ENCODE measurements at regions not wholly inside any gene's neighbourhood (a gene's known extent, or its start where the extent isn't known, plus 50 kb on each side); places are given as distances from the start of the nearest gene placed in this dataset.

DNA sequence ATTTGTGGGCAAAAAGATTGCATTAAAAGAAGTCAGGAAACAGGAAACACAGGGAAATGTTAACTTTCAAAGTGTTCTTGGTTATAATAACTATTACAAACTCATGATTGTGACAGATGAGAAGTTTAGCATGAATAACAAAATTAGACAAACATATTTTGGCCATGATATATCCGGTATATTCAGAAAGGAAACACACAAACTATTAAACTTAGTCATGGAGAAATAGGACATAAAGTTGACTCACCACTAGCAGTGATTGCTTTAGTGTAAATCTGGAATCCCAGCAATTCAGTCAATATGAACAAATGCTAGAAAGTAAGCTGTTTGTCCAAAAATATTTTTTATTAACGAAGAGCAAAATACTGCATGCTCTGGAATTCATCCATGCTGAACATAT, 1299.9 kb downstream of the C4orf33 start:
- no peak for DNase-seq

DNA sequence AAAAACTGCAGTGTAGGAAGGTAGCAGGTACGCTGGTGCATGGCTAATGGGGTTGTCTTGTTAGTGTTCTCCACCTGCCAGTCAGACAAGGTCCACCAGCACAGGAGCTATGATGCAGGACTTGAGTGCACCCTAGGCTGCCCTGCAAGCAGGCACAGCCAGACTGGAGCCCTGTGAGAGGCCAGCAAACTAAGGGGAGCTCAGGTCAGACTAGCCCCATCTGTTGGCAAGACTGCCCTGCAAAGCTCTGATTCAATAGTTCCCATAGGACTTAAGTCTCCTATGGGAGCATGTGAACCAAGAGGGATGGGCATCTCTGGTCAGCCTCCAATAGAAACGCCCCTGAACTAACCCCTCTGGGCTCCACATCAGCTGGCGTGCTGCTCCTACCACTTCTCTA, 1307.3 kb downstream of the C4orf33 start:
- DNase-seq = no peak

DNA sequence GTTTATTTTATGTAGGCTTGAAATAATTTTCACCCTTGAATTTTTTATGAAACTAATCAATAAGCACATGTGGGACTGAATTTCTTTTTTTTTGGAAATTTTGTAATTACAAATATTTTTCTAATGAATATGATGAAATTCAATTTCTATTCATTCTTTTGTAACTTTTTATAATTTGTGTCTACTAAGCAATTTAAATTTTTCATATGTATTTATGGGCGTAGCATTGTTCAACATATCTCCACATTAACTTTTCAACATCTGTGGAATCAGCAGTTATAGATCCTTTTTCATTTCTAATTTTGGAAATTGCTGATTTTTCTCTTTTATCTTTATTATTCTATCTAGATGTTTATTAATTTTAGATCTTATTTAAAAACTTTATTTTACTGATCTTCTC, 1320.3 kb downstream of the C4orf33 start:
- DNase-seq = no peak

DNA sequence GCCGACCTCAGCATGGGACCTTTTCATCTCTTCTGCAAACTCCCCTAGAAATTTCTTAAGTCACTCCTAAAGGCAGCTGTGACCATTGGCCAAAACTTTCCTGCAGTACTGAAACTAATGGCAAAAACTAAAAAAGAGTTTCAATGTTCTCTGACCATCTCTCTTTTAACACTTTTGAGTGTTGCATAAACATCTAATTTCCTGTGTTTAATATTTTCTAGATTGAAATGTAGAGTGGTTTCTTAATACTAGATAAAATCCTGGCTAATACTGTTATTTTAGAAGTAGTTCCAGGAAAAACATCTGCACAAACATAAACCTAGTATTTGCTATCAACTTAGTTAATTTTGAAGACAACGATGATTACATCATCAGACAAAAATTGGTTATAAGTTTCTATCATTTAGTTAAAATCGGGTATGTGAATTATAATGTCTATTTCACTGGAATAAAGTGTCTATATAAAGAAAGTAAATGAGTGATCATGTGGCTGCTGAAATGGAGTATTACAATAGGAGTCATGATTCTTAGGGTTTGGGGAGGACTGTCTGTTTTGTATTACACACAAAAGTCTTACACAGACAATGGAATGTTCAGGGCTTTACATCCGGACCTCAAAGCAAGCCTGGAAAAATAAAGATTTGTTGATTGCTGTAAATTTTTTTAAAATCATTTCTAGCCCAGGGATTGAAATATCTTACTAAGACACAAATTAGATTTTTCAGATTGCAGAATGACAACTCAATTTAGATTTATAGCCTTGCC, 1323.4 kb downstream of the C4orf33 start:
- DNase-seq = no peak

DNA sequence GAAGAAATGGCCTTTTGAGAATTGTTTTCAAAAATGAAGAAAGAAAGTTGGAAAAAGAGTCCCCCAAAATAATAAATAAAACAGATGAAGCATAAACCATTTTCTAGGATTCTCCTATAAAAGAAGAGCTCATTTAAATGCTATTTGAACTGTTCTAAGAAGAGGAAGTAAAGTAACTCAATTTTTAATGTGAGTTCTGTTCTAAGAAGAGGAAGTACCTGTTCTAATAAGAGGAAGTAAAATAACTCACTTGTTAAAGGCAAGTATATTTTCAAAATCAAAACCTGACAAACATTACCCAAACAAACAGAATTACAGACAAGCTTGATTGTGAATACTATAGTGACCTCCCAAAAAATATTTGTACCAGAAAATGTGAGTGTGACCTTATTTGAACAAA, 1326.3 kb downstream of the C4orf33 start:
- DNase-seq = no peak

DNA sequence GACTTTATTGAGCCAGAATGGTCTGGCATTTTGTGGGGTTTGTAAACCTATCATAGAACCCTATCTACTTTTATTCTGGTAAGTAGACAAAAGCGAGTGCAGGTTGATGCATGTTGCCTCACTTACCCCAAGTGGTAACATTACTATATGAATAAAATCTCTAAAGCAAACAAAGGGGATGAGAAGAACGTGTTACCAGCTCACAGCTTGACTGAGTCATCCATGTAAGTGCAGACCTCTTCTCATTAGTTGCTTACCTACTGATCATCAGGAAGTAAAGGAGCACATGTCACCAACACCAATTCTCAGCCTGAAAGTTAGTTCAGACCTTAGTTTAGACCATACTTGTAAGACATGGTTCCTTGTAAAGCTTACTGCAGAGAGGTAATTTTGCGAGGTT, 1328.3 kb downstream of the C4orf33 start:
- no peak for DNase-seq

DNA sequence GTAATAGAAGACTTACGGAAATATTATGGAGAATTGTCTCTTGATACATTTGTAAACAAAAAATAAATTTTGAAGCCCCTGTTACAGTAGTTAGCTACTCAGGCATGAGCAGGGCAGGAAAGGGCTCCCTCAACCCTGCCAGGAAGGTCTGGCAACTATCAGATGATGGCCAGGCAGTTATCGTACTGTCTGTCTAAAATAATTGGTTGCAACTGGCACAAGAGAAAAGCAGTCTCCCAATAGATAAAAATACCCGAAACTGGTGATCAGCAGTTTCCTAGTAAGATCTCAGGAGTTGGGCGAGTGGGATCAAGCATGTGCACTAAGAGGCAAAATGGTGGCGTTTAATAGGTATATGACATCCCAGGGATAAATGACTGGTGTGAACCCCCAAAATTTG, 1336.3 kb downstream of the C4orf33 start:
- no peak for DNase-seq

DNA sequence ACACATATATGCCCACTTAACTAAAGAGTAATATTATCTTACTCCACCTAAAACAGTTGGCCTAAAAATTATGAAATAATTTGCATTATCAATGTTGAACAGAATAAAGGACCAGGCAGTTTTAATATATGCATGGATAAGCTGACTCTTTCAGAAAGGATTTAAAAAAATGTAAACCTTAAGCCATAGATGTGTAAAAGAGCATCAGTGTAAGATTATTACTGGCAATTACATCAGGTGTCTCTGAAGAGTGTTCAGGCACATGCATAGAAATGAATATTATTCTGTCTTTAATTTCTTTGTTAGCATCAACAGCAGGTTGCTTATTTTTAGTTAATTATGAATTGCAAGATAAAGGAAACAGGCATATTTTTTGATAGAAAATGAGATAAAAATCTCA, 1353.8 kb downstream of the C4orf33 start:
- no peak for DNase-seq

DNA sequence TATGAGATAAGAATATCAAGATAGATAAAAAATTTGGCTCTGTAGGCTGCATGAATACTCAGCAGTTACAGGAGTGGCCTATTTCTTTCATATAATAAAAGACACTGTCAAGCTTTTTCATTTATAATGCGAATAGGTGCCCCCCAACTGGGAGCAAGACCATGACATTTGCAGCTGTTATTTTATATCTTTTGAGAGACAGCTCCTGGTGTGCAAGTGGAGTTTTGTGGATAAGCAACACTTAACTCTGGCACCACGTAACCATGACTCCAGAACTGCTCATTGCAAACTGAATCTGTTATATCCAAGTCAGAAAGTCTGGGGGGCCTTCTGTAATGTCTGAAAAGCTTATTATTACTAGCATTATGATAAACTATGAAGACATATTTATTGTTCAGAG, 1372.4 kb downstream of the C4orf33 start:
- DNase-seq = peak; percentile 1

DNA sequence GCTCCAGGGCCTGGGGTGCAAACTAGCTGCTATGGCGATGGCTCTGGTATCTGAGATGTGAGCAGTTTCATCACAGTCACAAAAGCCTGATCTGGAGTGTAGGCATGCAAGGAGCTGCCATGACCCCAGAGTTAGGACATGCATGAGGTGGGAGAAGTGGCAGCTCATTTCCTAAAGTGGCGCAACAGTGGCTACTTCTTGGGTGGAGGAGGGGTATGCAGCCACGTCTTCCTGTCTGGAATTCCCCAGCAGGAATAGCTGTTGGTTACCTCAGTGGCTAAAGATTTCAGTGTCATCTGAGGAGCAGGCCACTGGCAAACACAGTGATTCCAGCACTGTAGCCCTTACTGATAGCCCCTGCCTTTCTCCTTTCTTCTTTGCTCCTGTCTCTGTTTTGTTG, 1382.5 kb downstream of the C4orf33 start:
- DNase-seq = no peak

DNA sequence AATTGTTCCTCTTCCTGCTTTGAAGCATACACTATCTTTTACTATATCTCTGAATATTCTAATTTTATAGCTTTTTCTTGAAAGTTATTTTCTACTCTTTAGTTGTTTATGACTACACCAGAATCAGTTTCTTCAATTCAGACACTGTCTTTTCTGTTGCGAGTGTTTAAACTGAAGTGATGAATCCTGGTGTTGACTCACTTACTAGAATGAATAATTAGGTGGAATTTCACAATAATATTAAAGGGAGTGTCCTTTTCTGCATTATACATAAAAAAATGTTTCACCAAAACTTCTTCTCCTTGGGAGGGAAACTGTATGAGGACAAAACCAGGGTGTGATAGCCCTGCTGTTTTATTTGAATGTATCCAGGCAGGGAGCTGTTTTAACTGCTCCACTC, 1383.1 kb downstream of the C4orf33 start:
- no peak for DNase-seq

DNA sequence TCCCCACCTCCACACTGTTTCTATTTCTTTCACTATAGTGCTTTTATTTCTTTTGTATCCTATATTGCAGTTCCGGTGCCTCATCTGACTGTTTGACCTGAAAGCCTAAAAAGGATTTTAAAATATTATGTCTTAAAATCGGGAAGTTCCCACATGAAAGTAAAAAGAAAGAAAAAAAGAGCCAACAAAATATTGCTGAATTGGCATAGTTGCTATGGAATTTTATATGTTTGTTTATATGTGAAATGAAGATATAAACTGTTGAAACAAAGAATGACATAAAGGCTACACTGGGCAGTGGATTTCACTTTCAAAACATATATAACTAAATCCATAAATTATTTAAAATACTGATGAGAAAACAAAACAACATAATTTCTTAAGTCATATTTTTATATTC, 1383.7 kb downstream of the C4orf33 start:
- DNase-seq = no peak

DNA sequence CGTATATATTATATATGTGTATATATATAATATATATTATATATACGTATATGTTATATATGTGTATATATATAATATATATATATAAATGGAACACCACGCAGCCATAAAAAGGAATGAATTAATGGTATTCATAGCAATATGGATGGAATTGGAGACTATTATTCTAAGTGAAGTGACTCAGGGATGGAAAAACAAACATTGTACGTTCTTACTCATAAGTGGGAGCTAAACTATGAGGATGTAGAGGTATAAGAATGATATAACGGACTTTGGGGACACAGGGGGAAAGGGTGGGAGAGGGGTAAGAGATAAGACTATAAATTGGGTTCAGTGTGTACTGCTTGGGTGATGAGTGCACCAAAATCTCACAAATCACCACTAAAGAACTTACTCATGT, 1388.9 kb downstream of the C4orf33 start:
- no peak for DNase-seq

DNA sequence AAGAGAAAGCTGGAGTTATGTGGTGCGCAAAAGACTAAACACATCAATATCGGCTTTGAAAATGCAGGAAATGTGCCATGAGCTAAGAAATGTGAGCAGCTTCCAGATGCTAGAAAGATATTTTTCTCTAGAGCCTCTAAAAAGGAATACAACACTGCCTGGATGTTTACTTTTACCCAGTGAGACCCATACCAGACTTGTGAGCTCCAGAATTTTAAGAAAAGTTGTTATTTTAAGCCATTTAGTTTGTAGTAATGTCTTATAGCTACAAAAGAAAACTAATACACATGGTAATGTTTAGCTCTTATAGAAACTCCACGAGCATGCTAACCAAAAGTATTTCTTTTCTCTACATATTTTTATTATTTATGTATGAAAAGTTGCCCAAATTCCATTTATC, 1389.4 kb downstream of the C4orf33 start:
- no peak for DNase-seq

DNA sequence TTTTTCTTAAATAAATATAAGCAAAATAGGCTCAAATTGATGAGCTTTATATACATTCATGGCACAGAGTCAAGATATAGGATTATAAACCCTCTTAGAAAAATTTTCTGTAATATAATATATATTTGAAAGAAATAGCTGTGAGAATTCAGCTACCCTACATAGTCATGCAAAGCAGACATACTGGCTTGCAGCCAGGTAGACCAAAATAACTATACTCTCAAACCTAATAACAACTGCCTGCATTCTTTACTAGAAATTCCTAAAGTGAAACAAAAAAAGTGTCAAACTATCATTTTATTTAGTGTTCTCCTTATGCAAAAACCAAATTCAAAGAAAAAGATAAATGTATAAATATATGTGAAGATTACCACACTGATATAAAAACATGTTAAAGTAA, 1390.2 kb downstream of the C4orf33 start:
- DNase-seq = no peak

DNA sequence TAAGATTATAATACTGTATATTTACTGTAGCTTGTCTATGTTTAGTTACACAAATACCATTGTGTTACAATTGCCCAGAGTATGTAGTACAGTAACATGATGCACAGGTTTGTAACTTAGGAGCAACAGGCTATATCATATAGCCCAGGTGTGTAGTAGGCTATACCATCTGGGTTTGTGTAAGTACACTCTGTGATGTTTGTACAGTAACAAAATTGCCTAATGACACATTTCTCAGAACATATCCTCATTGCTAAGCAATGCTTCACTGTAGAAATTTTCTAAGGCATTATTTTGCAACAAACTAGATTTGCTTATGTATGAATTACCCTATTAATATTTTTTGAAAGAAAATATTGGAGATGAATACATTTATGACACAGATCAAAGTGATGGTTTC, 1390.9 kb downstream of the C4orf33 start:
- no peak for DNase-seq

DNA sequence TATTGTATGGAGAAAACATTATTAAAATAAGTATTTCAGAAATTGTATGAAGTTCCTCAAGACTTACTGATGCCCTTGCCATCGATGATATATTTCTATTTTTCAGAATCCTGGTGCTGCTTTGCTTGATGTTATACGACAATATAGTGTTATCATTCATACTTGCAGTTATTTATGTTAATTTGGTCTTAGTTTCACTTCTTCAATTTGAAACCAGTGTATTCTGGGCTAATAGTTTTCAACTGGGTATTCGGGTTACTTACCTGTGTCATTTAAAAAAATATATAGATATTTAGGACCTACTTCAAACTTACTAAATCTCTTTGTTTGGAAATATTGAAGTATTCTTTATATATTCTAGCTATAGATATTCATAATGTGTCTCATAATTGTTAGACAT, 1414.7 kb downstream of the C4orf33 start:
- DNase-seq = no peak

DNA sequence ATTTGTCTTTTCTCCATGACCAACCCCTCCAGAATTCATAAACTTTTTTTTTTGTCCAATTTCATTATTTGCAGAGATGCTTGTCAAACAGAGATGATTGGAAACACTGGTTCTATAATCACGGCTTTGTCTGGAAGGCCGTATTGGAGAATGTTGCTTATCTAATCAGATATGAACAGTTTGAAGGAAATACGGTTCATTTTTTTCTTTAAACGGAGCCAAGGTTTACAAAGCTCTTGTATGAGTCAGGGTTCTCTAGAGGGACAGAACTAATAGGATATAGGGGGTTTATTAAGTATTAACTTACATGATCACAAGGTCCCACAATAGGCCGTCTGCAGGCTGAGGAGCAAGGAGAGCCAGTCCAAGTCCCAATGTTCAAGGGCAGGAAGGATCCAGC, 1415.8 kb downstream of the C4orf33 start:
- no peak for DNase-seq

DNA sequence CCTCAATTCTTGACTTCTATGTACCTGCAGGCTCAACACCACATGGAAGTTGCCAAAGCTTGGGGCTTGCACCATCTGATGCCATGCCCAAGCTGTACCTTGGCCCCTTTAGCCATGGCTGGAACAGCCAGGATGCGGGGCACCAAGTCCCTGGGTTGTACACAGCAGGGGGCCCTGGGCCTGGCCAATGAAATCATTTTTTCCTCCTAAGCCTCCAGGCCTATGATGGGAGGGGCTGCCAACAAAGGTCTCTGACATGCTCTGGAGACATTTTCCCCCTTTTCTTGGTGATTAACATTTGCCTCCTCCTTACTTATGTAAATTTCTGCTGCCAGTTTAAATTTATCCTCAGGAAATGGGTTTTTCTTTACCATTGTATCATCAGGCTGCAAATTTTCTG, 1428.1 kb downstream of the C4orf33 start:
- DNase-seq = no peak

DNA sequence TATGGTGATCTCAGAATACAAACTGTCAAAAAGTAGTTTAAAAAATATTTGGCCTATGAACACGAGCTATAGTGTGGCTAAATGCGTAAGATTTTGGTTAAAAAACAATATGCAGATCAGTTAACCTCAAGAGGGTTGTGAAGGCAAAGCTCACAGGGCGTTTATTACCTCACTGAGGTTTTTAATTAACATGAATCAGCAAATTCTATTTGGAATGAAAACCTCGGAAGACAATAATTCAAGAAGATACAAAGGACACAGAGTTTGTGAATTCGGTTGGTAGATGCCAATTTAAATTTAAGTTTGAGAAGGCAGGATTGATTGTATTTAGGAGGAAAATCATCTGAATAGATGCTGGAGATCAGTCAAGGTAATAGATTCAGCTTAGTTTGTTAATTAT, 1434.6 kb downstream of the C4orf33 start:
- DNase-seq = no peak

DNA sequence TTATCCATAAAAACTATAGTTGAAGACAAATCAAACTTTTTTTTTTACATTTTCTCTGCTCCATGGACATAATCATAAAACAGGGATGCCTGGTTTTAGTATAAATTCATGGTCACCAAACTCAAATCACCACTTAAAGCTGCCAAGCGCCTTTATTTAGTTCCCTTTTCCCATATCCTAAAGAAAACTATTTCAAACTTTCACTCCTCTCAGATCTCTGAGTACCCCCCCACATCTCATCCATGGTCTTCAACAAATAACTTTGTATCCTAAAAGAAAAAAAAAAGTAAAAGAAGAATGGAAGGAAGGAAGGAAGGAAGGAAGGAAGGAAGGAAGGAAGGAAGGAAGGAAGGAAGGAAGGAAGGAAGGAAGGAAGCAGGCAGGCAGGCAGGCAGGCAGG, 1438.7 kb downstream of the C4orf33 start:
- no peak for DNase-seq

DNA sequence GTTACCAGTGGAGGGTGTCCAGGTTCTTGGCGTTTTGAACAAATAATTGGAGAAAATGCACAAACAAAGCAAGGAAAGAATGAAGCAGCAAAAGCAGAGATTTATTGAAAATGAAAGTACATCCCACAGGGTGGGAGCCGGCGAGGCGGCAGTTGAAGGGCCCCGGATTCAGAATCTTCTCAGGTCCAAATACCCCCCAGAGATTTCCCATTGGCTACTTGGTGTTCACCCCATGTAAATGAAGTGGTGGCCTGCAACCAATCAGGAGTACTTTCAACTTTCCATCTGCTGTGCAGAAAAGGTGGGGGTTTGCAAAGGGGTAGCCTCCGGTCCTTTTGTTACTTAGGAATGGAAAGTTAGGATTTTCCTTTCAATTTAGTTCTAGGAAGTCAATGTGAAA, 1447.0 kb downstream of the C4orf33 start:
- no peak for DNase-seq

DNA sequence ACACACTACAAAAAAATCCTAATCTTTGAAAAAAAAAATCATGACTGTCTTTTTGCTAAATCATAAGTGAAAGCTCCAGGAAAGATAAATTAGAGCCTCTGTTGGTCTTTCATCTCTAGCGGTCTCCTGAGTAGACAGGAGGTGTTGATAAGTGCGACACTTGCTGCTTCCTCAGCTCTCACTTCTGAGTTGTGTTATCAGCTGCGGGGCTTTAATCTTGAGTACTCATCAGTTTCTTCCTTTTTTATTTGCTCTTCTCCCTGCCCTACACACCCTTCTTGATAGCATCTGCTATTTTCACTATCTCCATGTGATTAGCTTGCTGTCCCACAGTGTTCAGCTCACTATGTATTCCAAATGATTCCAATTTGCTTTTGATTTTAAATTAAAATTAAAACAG, 1449.2 kb downstream of the C4orf33 start:
- no peak for DNase-seq

DNA sequence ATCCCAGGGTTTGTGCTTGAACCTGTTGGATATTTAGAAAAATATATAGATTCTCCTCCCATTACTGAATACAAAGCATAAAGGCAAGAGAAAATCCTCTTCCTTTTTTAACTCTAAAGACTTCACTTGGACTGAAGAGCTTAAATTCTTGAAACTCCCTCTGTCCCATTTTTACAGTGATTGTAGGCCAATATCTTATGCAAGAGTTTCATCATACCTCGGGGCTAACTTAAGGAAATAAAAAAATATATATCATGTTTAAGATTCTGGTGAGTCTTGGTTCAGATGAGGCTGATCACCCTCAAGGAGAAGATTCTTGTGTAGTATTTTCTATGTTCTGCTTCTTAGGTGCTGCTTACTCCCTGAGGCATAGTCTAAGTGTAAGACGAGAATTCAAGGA, 1449.6 kb downstream of the C4orf33 start:
- DNase-seq = no peak

DNA sequence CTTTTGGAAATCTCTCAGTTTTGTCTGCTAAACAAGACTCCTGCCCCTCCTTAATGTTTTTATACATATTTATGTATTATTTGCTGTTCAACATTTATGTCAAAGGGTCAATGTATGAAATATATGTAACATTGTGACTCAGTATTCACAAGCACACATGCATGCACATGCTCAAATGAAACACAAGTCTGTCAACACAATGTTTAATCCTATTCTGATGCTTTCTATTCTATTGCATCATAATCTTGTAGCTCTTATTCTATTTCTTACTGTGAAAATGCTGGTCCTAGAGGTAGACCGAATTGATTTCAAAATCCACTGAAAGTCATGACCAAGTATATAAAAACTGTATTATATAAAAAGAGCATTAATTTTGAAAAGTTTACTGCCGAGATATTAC, 1463.3 kb downstream of the C4orf33 start:
- DNase-seq = no peak

Data from DMS79 treated with DMSO at 0.1 percent for 48 hours (cell line).